Ovary (tissue), 3 donors: ENCODE measurements at regions not wholly inside any gene's neighbourhood (a gene's known extent, or its start where the extent isn't known, plus 50 kb on each side); places are given as distances from the start of the nearest gene placed in this dataset.

Source experiments
- EP300 ChIP-seq: sonication (generic); formaldehyde crosslinking; IDR thresholded peaks from one replicate; pipeline ENCODE4 v1.6.1; 2017; ENCODE audit warnings: antibody characterized with exemption
- POLR2A ChIP-seq: fragments of 450-650 bp; IDR thresholded peaks from one replicate; pipeline ENCODE4 v1.6.1; 2017; ENCODE audit warnings: antibody characterized with exemption, mild to moderate bottlenecking, moderate library complexity
- TF ChIP-seq, protein P1 (sequence below), 3 donors: fragments of 450-650 bp in 2 of 3; fragments of 200-600 bp in 1 of 3; IDR thresholded peaks; one replicate each; pipeline versions ENCODE4 v1.5.1 to v1.8.0; 2016 to 2022; ENCODE audit warnings: antibody characterized with exemption in 3 of 3, mild to moderate bottlenecking in 1 of 3
- donor health status: DM: no; HTN: no; CAD: no.

DNA sequence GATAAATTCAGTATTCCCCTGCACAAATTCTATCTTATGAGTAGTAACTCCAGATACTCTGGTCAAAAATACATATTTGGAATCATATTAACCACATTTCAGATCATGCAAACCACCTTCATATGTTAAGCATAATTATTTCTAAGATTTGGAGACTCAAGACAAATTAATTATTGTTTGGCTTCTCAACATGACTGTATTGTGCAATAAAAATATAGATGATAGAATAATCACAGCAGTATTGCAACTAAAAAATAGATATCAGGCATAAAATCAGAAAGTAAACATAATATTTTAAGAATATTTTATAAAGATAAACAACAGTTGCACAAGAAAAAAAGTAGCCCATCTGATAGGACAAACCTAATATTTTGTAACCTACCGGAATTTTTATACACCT lies 1767.6 kb upstream of the NUDT12 start:
- no peak for TF ChIP-seq POLR2A
- TF ChIP-seq, protein P1, sequence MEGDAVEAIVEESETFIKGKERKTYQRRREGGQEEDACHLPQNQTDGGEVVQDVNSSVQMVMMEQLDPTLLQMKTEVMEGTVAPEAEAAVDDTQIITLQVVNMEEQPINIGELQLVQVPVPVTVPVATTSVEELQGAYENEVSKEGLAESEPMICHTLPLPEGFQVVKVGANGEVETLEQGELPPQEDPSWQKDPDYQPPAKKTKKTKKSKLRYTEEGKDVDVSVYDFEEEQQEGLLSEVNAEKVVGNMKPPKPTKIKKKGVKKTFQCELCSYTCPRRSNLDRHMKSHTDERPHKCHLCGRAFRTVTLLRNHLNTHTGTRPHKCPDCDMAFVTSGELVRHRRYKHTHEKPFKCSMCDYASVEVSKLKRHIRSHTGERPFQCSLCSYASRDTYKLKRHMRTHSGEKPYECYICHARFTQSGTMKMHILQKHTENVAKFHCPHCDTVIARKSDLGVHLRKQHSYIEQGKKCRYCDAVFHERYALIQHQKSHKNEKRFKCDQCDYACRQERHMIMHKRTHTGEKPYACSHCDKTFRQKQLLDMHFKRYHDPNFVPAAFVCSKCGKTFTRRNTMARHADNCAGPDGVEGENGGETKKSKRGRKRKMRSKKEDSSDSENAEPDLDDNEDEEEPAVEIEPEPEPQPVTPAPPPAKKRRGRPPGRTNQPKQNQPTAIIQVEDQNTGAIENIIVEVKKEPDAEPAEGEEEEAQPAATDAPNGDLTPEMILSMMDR (IDR thresholded peaks at IDR 0.05), result no peak
- TF ChIP-seq EP300, result no peak
